HCT116 (cell line): ENCODE measurements at regions not wholly inside any gene's neighbourhood (a gene's known extent, or its start where the extent isn't known, plus 50 kb on each side); places are given as distances from the start of the nearest gene placed in this dataset.

Experiments
- ATAC-seq: fragments of 200-7000 bp; cut with Tn5 transposase; 2 replicates; pipeline ENCODE4 v1.9.1; 2020; ENCODE audit warnings: mild to moderate bottlenecking, moderate library complexity
- BruUV-seq: library from RNA; stranded (reverse); fragments of 400-500 nt; replicated peaks from 2 replicates; lab custom pipeline; 2021; lab: Mats Ljungman, UMichigan
- CTCF ChIA-PET: fragments of 300-600 bp; sonication (Branson Sonifier 250); formaldehyde crosslinking; loops from one replicate; lab custom pipeline; 2021; ENCODE audit warnings: antibody characterized with exemption; lab: Charles Lee
- POLR2A ChIA-PET: fragments of 300-600, 350-600 bp; sonication (Branson Sonifier 250); formaldehyde crosslinking; loops from one replicate; lab custom pipeline; 2021; ENCODE audit warnings: antibody characterized with exemption; lab: Charles Lee
- RAD21 ChIA-PET, 2 experiments: fragments of 300-600 bp; sonication (Branson Sonifier 250); formaldehyde crosslinking; loops; one replicate each; lab custom pipeline; 2023; ENCODE audit warnings: low total read pairs in 2 of 2; ENCODE audit not compliant: uncharacterized antibody in 2 of 2, unreplicated experiment in 2 of 2, low non-redundant PET in 1 of 2; lab: Charles Lee
- DNase-seq: peaks from one replicate; pipeline ENCODE4 v3.0.0-alpha.2; 2010; ENCODE audit warnings: low read depth, low spot score
- H2AFZ ChIP-seq: fragments of 200-600 bp; shearing (Covaris generic), sonication (generic); 2 replicates; pipeline ENCODE4 v1.6.1; 2017; ENCODE audit warnings: low read depth, mixed run types, mixed read lengths, antibody characterized with exemption, low read length; ENCODE audit not compliant: poor library complexity, severe bottlenecking
- H3K27ac ChIP-seq: 2 replicates; pipeline ENCODE4 v1.5.1; 2012; ENCODE audit warnings: low read depth, low read length
- H3K27me3 ChIP-seq: fragments of 200-600 bp; sonication (generic); 2 replicates; pipeline ENCODE4 v1.6.1; 2016; ENCODE audit warnings: mixed run types, low read length, mixed read lengths; ENCODE audit not compliant: insufficient read depth
- H3K36me3 ChIP-seq, 2 experiments: fragments of 200-500 bp in 1 of 2; fragments of 200-600 bp in 1 of 2; sonication (Bioruptor generic) in 1 of 2; sonication (generic) in 1 of 2; 2 replicates each; pipeline versions ENCODE4 v1.5.1 to v1.6.1; 2014 to 2016; ENCODE audit warnings: low read length in 2 of 2, inconsistent platforms in 1 of 2, mixed read lengths in 1 of 2, mixed run types in 1 of 2; ENCODE audit not compliant: insufficient read depth in 2 of 2, control insufficient read depth in 1 of 2
- H3K4me1 ChIP-seq, 2 experiments: fragments of 200-600 bp in 1 of 2; sonication (generic) in 1 of 2; 2 replicates each; pipeline versions ENCODE4 v1.5.1 to v1.6.1; 2012 to 2017; ENCODE audit warnings: low read length in 2 of 2, inconsistent platforms in 1 of 2, mild to moderate bottlenecking in 1 of 2, mixed read lengths in 1 of 2, mixed run types in 1 of 2, moderate library complexity in 1 of 2; ENCODE audit not compliant: insufficient read depth in 2 of 2, control insufficient read depth in 1 of 2
- H3K4me2 ChIP-seq: fragments of 200-600 bp; sonication (generic); 2 replicates; pipeline ENCODE4 v1.6.1; 2017; ENCODE audit warnings: mixed run types, low read length, mixed read lengths
- H3K4me3 ChIP-seq, 2 experiments: fragments of 200-600 bp in 1 of 2; sonication (generic) in 1 of 2; replicated peaks in 1 of 2; 2 replicates each; pipeline ENCODE4 v1.5.1; 2011 to 2016; ENCODE audit warnings: low read length in 2 of 2, control low read depth in 1 of 2, low read depth in 1 of 2, mild to moderate bottlenecking in 1 of 2, mixed read lengths in 1 of 2, mixed run types in 1 of 2
- H3K79me2 ChIP-seq: fragments of 200-600 bp; sonication (generic); 2 replicates; pipeline ENCODE4 v1.6.1; 2017; ENCODE audit warnings: mild to moderate bottlenecking, mixed run types, low read length, moderate library complexity, mixed read lengths; ENCODE audit not compliant: insufficient read depth
- H3K9ac ChIP-seq: fragments of 200-600 bp; sonication (generic); 2 replicates; pipeline ENCODE4 v1.6.1; 2016; ENCODE audit warnings: low read length, mixed read lengths
- H3K9me2 ChIP-seq: fragments of 200-600 bp; sonication (generic), shearing (Covaris generic); 2 replicates; pipeline ENCODE4 v1.6.1; 2017; ENCODE audit warnings: mixed run types, mild to moderate bottlenecking, moderate library complexity; ENCODE audit not compliant: insufficient read depth
- H3K9me3 ChIP-seq, 2 experiments: fragments of 200-500 bp in 1 of 2; fragments of 200-600 bp in 1 of 2; sonication (Bioruptor generic) in 1 of 2; sonication (generic) in 1 of 2; 2 replicates each; pipeline ENCODE4 v1.6.1; 2014 to 2017; ENCODE audit warnings: low read length in 2 of 2, mixed read lengths in 2 of 2, inconsistent platforms in 1 of 2, low read depth in 1 of 2, mild to moderate bottlenecking in 1 of 2, mixed run types in 1 of 2, moderate library complexity in 1 of 2; ENCODE audit not compliant: control insufficient read depth in 1 of 2, insufficient read depth in 1 of 2
- H4K20me1 ChIP-seq: fragments of 200-600 bp; sonication (generic), shearing (Covaris generic); 2 replicates; pipeline ENCODE4 v1.6.1; 2017; ENCODE audit warnings: mixed run types, mild to moderate bottlenecking, moderate library complexity; ENCODE audit not compliant: insufficient read depth
- CEBPB ChIP-seq: IDR thresholded peaks from 2 replicates; pipeline ENCODE4 v1.6.1; 2012; ENCODE audit warnings: low read depth
- EGR1 ChIP-seq: IDR thresholded peaks from 2 replicates; pipeline ENCODE4 v1.6.1; 2012; ENCODE audit warnings: low read depth
- ELF1 ChIP-seq: IDR thresholded peaks from 2 replicates; pipeline ENCODE4 v1.6.1; 2012; ENCODE audit warnings: low read depth, borderline replicate concordance
- EZH2phosphoT487 ChIP-seq: fragments of 200-600 bp; IDR thresholded peaks from 2 replicates; pipeline ENCODE4 v1.6.1; 2018; ENCODE audit warnings: antibody characterized with exemption, borderline replicate concordance
- FOSL1 ChIP-seq: IDR thresholded peaks from 2 replicates; pipeline ENCODE4 v1.6.1; 2012; ENCODE audit warnings: low read depth
- JUND ChIP-seq: IDR thresholded peaks from 2 replicates; pipeline ENCODE4 v1.6.1; 2012
- MAX ChIP-seq: IDR thresholded peaks from 2 replicates; pipeline ENCODE4 v1.6.1; 2012
- POLR2AphosphoS5 ChIP-seq: IDR thresholded peaks from 2 replicates; pipeline ENCODE4 v1.6.1; 2011; ENCODE audit warnings: mild to moderate bottlenecking, low read depth, low read length, moderate library complexity
- REST ChIP-seq: IDR thresholded peaks from 2 replicates; pipeline ENCODE4 v1.6.1; 2012; ENCODE audit warnings: low read depth
- SP1 ChIP-seq: IDR thresholded peaks from 2 replicates; pipeline ENCODE4 v1.6.1; 2012; ENCODE audit warnings: low read depth
- SRF ChIP-seq: IDR thresholded peaks from 2 replicates; pipeline ENCODE4 v1.6.1; 2012; ENCODE audit warnings: low read depth
- ZFX ChIP-seq: fragments of 450-650 bp; IDR thresholded peaks from 2 replicates; pipeline ENCODE4 v1.6.1; 2017
- intact Hi-C: fragments of 100-400 bp; cut with micrococcal nuclease; formaldehyde crosslinking; loops from 2 replicates; pipeline ENCODE4 v1.10.0; 2022
- TF ChIP-seq, protein P1 (sequence below): IDR thresholded peaks from 2 replicates; pipeline ENCODE4 v1.6.1; 2012

DNA sequence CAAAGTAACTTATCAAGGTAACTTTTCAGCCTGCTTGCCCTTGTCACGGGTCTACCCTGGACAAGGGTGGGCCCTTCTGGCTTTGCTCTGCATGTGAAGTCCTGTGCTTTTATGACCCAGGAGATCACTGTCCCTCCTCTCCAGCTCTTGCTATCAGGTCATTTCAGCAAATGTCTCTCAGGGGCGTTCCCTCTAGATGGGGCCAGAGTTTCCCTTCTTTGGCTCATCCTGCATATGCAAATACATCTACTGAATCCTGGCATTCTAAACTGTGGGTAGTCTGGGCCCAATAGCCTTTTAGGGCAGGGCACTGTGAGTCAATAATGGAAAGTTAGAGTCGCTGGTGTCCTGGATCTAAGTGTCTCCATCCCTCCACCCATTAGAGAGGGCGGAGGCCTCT is 366.9 kb upstream of the USP24 start (continued):
- no peak for TF ChIP-seq EZH2phosphoT487
- no peak for TF ChIP-seq POLR2AphosphoS5
- no peak for TF ChIP-seq REST
- TF ChIP-seq SP1, result no peak

DNA sequence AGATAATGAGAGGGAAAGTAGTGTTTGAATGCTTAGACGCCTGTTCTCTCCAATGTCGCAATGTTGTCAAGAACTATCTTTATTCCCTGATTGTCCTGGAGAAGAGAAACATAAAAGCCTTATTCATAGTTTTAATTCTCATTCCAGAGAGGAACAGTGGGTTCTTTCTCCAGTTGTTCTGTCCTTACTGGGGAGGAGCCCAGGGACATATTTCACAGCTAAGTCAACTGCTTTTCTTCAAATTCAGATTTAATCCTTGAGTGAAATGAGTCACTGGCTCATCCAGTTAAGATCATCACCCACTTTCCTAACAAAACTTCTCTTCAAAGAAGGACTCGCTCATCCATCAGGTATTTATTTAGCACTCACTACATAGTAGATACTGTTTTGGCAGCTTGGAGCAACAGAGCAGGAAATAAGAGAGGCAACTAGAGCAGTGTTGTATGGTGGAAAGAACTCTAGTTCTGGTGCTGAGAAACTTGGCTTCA is 365.7 kb upstream of the USP24 start:
- Histone ChIP-seq H4K20me1 (no peaks in the 10 kb centered on the region), H3K9ac (no peak overlapping the region; the same call in 1 of the 2 replicates), H3K4me3 (no peak overlapping the region), H3K79me2 (no peaks in the 10 kb centered on the region), H3K4me2 (peak overlapping the region; percentile 44), H3K9me3 (no peaks in the 10 kb centered on the region), H3K27me3 (no peaks in the 10 kb centered on the region), H3K27ac (no peak overlapping the region; the same call in 1 of the 2 replicates), H3K36me3 (no peaks in the 10 kb centered on the region), H2AFZ (peak overlapping the region; percentile 5), H3K9me2 (no peaks in the 10 kb centered on the region), H3K4me1 (peaks cover 0 to 40% of the 10 kb centered on the region in 2 experiments; a peak in 2 of 4 replicates)
- ATAC-seq (peak; percentile 62), DNase-seq (peak; percentile 23)
- CTCF ChIA-PET, result no interaction called here
- BruUV-seq, result no TSS peak
- POLR2A ChIA-PET, result no interaction called here
- TF ChIP-seq, protein P1, sequence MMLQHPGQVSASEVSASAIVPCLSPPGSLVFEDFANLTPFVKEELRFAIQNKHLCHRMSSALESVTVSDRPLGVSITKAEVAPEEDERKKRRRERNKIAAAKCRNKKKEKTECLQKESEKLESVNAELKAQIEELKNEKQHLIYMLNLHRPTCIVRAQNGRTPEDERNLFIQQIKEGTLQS, result no peak
- TF ChIP-seq MAX (no peak), EGR1 (no peak), ZFX (no peak), FOSL1 (peak; percentile 27; the same call in 1 of the 2 replicates), SP1 (peak; percentile 29; the same call in 1 of the 2 replicates), ELF1 (no peak), JUND (no peak; the same call in 1 of the 2 replicates), CEBPB (no peak), SRF (no peak)
- RAD21 ChIA-PET, result no interaction called here
- intact Hi-C loops, result no loop called here
